RWPE1 (cell line): ENCODE measurements at regions not wholly inside any gene's neighbourhood (a gene's known extent, or its start where the extent isn't known, plus 50 kb on each side); places are given as distances from the start of the nearest gene placed in this dataset.
"Not testable (repeated sequence)": the region's sequence is repeated elsewhere in the genome, so short reads cannot be mapped to it uniquely, and the experiment has no call there.

Experiments used
- CTCF ChIA-PET: fragments of 350-600 bp; sonication (Branson Sonifier 250); formaldehyde crosslinking; extraction: SDS; loops from one replicate; lab custom pipeline; 2021; lab: Yijun Ruan, JAX
- POLR2A ChIA-PET: fragments of 400-600 bp; formaldehyde crosslinking; extraction: SDS; loops from one replicate; lab custom pipeline; 2020; ENCODE audit warnings: antibody characterized with exemption; ENCODE audit not compliant: low non-redundant PET; lab: Yijun Ruan, JAX
- DNase-seq: peaks from one replicate; pipeline ENCODE4 v3.0.0; 2012; ENCODE audit warnings: low spot score
- H3K27ac ChIP-seq: fragments of 450-650 bp; 2 replicates; pipeline ENCODE4 v1.5.1; 2017
- TF ChIP-seq, protein P1 (sequence below): fragments of 450-650 bp; conservative IDR thresholded peaks from 2 replicates; pipeline ENCODE4 v1.5.1; 2017; ENCODE audit warnings: low read depth, mild to moderate bottlenecking

DNA sequence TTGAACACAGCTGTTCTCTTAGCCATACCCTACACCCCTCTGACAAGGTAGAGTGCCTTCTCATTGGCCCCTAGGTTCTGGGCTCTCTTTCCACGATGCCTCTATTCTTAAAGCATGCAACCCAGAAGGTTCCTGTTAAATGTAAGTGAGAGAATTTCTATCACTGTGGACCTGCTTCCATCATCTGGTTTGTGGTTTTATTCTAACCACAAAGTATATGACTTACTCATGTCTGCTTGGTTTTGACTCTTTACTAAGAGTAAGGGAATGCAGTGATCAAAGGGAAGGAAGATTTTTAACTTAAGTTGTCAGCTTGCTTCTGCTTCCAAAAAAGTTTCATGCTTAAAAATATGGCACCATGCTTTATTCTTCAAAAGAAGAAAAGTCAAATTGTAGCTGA is 80.2 kb downstream of the ANKEF1 start:
- POLR2A ChIA-PET: no interaction called here
- TF ChIP-seq, protein P1, sequence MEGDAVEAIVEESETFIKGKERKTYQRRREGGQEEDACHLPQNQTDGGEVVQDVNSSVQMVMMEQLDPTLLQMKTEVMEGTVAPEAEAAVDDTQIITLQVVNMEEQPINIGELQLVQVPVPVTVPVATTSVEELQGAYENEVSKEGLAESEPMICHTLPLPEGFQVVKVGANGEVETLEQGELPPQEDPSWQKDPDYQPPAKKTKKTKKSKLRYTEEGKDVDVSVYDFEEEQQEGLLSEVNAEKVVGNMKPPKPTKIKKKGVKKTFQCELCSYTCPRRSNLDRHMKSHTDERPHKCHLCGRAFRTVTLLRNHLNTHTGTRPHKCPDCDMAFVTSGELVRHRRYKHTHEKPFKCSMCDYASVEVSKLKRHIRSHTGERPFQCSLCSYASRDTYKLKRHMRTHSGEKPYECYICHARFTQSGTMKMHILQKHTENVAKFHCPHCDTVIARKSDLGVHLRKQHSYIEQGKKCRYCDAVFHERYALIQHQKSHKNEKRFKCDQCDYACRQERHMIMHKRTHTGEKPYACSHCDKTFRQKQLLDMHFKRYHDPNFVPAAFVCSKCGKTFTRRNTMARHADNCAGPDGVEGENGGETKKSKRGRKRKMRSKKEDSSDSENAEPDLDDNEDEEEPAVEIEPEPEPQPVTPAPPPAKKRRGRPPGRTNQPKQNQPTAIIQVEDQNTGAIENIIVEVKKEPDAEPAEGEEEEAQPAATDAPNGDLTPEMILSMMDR: no peak
- DNase-seq: no peak
- CTCF ChIA-PET: interaction anchor here (1.0 to 1.1 kb wide), 2 partner anchors 12 to 25 kb away, joined by 3 read pairs; no protein-coding TSS in a partner anchor
- H3K27ac ChIP-seq: no peak overlapping the region

- POLR2A ChIA-PET: no interaction called here
- CTCF ChIA-PET: interaction anchor here (0.7 kb wide), 1 partner anchor 141 kb away, joined by 5 read pairs; no protein-coding TSS in a partner anchor
- DNase-seq: no peak
- TF ChIP-seq, protein P1: no peak
- H3K27ac ChIP-seq: no peak overlapping the region
These were observed 84.5 kb downstream of the ANKEF1 start for GRCh38 chr20:10119336-10119735.

DNA sequence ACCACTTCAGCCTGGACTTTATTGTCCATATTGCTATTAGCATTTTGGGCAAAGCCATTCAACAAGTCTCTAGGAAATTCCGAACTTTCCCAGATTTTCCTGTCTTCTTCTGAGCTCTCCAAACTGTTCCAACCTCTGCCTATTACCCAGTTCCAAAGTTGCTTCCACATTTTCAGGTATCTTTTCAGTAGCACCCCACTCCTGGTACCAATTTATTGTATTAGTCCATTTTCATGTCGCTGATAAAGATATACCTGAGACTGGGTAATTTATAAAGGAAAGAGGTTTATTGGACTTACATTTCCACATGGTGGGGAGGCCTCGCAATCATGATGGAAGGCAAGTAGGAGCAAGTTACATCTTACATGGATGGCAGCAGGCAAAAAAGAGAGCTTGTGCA is 90.1 kb downstream of the ANKEF1 start:
- DNase-seq, POLR2A ChIA-PET, H3K27ac ChIP-seq: not testable (repeated sequence)
- CTCF ChIA-PET: interaction anchor here (0.7 kb wide), 1 partner anchor 136 kb away, joined by 3 read pairs; no protein-coding TSS in a partner anchor

DNA sequence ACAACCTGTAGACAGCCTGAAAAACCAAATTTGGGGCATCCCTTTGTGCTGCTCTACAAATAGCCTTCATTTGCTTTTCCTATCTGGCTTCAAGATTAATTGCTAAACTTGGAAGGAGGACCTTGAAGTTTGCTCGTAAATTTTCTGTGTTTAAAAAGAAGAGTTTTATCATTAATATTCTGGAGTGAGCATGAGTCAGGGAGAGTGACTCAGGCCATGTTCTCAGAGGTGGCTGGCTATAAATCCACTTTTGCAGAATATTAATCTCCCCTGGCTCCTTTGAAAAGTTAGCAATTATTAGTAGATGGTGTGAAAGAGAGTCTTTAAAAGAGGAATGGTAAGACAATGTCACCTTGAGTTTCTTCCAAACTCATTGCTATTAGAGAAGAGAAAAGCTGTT is 91.0 kb downstream of the ANKEF1 start:
- TF ChIP-seq, protein P1: no peak
- no peak overlapping the region for H3K27ac ChIP-seq
- POLR2A ChIA-PET: no interaction called here
- CTCF ChIA-PET: interaction anchor here (0.7 kb wide), 2 partner anchors 125 to 137 kb away, joined by 3 to 5 read pairs; no protein-coding TSS in a partner anchor
- DNase-seq: no peak

GRCh38 chr20:10129749-10130148 is 88.9 kb upstream of the SNAP25 start:
- no peak for DNase-seq
- ChIA-PET CTCF (interaction anchor here (0.6 kb wide), 1 partner anchor 12 kb away, joined by 3 read pairs; no protein-coding TSS in a partner anchor), POLR2A (no interaction called here)
- TF ChIP-seq, protein P1: no peak
- H3K27ac ChIP-seq: no peak overlapping the region

- no peak overlapping the region for H3K27ac ChIP-seq
- ChIA-PET CTCF (no interaction called here), POLR2A (no interaction called here)
- TF ChIP-seq, protein P1: no peak
- no peak for DNase-seq
These were observed 86.8 kb upstream of the SNAP25 start for GRCh38 chr20:10131732-10132345.

GRCh38 chr20:10132387-10132786 is 86.2 kb upstream of the SNAP25 start:
- H3K27ac ChIP-seq: no peak overlapping the region
- TF ChIP-seq, protein P1: no peak
- ChIA-PET CTCF (no interaction called here), POLR2A (no interaction called here)
- DNase-seq: no peak
